NCI-H1105 (cell line): ENCODE measurements at regions not wholly inside any gene's neighbourhood (a gene's known extent, or its start where the extent isn't known, plus 50 kb on each side); places are given as distances from the start of the nearest gene placed in this dataset.
"Not testable (repeated sequence)": the region's sequence is repeated elsewhere in the genome, so short reads cannot be mapped to it uniquely, and the experiment has no call there.

ENCODE experiments used
- DNase-seq: peaks from one replicate; lab custom pipeline; 2025; lab: John Stamatoyannopoulos, UW

GRCh38 chr7:97377713-97378112, 260.2 kb downstream of the SDHAF3 start:
- DNase-seq: no peak

- no peak for DNase-seq
Measured at GRCh38 chr7:97381815-97382554, 264.5 kb downstream of the SDHAF3 start.

GRCh38 chr7:97390052-97390451, 272.6 kb downstream of the SDHAF3 start:
- no peak for DNase-seq

- no peak for DNase-seq
Measured at GRCh38 chr7:97390915-97391593, 273.6 kb downstream of the SDHAF3 start.

GRCh38 chr7:97401398-97401797, 283.9 kb downstream of the SDHAF3 start:
- peak; percentile 20 for DNase-seq

GRCh38 chr7:97405835-97406234, 288.3 kb downstream of the SDHAF3 start:
- DNase-seq: no peak

- DNase-seq: no peak
Measured at GRCh38 chr7:97407106-97407505, 289.6 kb downstream of the SDHAF3 start.

GRCh38 chr7:97409346-97409745, 291.8 kb downstream of the SDHAF3 start:
- no peak for DNase-seq

- no peak for DNase-seq
Measured at GRCh38 chr7:97418312-97418711, 300.8 kb downstream of the SDHAF3 start.

GRCh38 chr7:97419898-97420297, 302.4 kb downstream of the SDHAF3 start:
- DNase-seq: no peak

GRCh38 chr7:97421307-97421930, 303.9 kb downstream of the SDHAF3 start:
- DNase-seq: no peak

GRCh38 chr7:97422046-97422445, 304.5 kb downstream of the SDHAF3 start:
- no peak for DNase-seq

- DNase-seq: no peak
Measured at GRCh38 chr7:97430006-97430405, 301.9 kb upstream of the TAC1 start.

- DNase-seq: no peak
Measured at GRCh38 chr7:97439637-97440214, 292.2 kb upstream of the TAC1 start.

- DNase-seq: peak; percentile 87
Measured at GRCh38 chr7:97446361-97446760, 285.5 kb upstream of the TAC1 start.

GRCh38 chr7:97449448-97449847, 282.4 kb upstream of the TAC1 start:
- DNase-seq: not testable (repeated sequence)

GRCh38 chr7:97450516-97450915, 281.4 kb upstream of the TAC1 start:
- DNase-seq: no peak

GRCh38 chr7:97454636-97455035, 277.2 kb upstream of the TAC1 start:
- DNase-seq: no peak

- DNase-seq: no peak
Measured at GRCh38 chr7:97457054-97457453, 274.8 kb upstream of the TAC1 start.

GRCh38 chr7:97460433-97460832, 271.5 kb upstream of the TAC1 start:
- DNase-seq: no peak

GRCh38 chr7:97461596-97461995, 270.3 kb upstream of the TAC1 start:
- DNase-seq: no peak

GRCh38 chr7:97466071-97466470, 265.8 kb upstream of the TAC1 start:
- no peak for DNase-seq
